ENCODE measurements at regions not wholly inside any gene's neighbourhood (a gene's known extent, or its start where the extent isn't known, plus 50 kb on each side); places are given as distances from the start of the nearest gene placed in this dataset.

DNA sequence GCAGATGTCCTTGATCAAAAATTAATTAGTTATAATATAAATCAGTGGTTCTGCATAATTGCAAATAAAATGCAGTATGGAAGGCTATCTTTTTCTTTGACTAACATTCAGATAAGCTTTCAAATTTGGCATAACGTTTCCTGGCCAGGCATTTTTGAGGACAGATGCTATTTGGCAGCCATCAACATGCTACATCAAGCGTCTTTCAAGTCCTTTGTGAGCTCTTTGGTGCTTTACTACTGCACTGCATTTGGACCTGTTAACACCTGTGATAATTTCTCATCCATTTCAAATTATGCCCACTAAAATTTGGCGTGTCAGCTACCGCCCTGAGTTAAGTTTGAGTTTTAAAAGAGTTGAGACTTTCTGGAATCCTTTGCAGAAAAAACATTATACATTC is 545.7 kb downstream of the STK39 start:
- Histone ChIP-seq H3K9me2 (no peaks in the 10 kb centered on the region), H4K20me1 (ENCODE audit: insufficient read depth) (no peaks in the 10 kb centered on the region), H3K9me3 (no peaks in the 10 kb centered on the region), H3K27me3 (ENCODE audit: insufficient read depth) (no peaks in the 10 kb centered on the region), H3K79me2 (ENCODE audit: insufficient read depth) (no peaks in the 10 kb centered on the region), H3K27ac (ENCODE audit: low read depth in 2 of 2, low read length in 1 of 2) (no peak overlapping the region), H3K9ac (no peak overlapping the region), H3F3A (replicated peaks; ENCODE audit: insufficient read depth) (no peaks in the 10 kb centered on the region), H3K36me3 (replicated peaks in 1 of 2; ENCODE audit: control insufficient read depth in 1 of 2, insufficient read depth in 2 of 2, low read length in 1 of 2) (no peaks in the 10 kb centered on the region), H3K4me3 (ENCODE audit: low read depth in 2 of 2, low read length in 1 of 2) (no peak overlapping the region), H3K4me1 (ENCODE audit: control insufficient read depth in 1 of 2, insufficient read depth in 2 of 2, low read depth in 1 of 2, low read length in 1 of 2) (no peaks in the 10 kb centered on the region), H2AFZ (ENCODE audit: low read depth) (no peak overlapping the region), H3K4me2 (no peak overlapping the region)
- no peak for DNase-seq
- POLR2A ChIA-PET: no interaction called here
- TF ChIP-seq RCOR1 (IDR thresholded peaks at IDR 0.05; ENCODE audit: low read length) (no peak), RXRA (IDR thresholded peaks at IDR 0.05; ENCODE audit: borderline replicate concordance, low read depth) (no peak), SMC3 (IDR thresholded peaks at IDR 0.05; ENCODE audit: low read depth, low read length) (no peak), NRF1 (IDR thresholded peaks at IDR 0.05; ENCODE audit: low read depth, low read length) (no peak), TCF12 (IDR thresholded peaks at IDR 0.05) (no peak), RFX5 (IDR thresholded peaks at IDR 0.05; ENCODE audit: low read length) (no peak), RAD21 (IDR thresholded peaks at IDR 0.05; ENCODE audit: low read length) (no peak), EZH2phosphoT487 (IDR thresholded peaks at IDR 0.05; ENCODE audit: borderline replicate concordance, low read depth) (no peak), MXI1 (IDR thresholded peaks at IDR 0.05; ENCODE audit: low read depth, low read length) (no peak), FOXM1 (IDR thresholded peaks at IDR 0.05; ENCODE audit: low read depth) (no peak), TEAD4 (IDR thresholded peaks at IDR 0.05; ENCODE audit: borderline replicate concordance, insufficient read depth) (no peak), JUND (IDR thresholded peaks at IDR 0.05) (no peak), ELF1 (IDR thresholded peaks at IDR 0.05) (no peak), SIN3A (IDR thresholded peaks at IDR 0.05; ENCODE audit: borderline replicate concordance, low read depth, low read length) (no peak)
- TF ChIP-seq, protein P1, sequence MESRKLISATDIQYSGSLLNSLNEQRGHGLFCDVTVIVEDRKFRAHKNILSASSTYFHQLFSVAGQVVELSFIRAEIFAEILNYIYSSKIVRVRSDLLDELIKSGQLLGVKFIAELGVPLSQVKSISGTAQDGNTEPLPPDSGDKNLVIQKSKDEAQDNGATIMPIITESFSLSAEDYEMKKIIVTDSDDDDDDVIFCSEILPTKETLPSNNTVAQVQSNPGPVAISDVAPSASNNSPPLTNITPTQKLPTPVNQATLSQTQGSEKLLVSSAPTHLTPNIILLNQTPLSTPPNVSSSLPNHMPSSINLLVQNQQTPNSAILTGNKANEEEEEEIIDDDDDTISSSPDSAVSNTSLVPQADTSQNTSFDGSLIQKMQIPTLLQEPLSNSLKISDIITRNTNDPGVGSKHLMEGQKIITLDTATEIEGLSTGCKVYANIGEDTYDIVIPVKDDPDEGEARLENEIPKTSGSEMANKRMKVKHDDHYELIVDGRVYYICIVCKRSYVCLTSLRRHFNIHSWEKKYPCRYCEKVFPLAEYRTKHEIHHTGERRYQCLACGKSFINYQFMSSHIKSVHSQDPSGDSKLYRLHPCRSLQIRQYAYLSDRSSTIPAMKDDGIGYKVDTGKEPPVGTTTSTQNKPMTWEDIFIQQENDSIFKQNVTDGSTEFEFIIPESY (IDR thresholded peaks at IDR 0.05; ENCODE audit: borderline replicate concordance, low read depth): no peak
- TF ChIP-seq, protein P2, sequence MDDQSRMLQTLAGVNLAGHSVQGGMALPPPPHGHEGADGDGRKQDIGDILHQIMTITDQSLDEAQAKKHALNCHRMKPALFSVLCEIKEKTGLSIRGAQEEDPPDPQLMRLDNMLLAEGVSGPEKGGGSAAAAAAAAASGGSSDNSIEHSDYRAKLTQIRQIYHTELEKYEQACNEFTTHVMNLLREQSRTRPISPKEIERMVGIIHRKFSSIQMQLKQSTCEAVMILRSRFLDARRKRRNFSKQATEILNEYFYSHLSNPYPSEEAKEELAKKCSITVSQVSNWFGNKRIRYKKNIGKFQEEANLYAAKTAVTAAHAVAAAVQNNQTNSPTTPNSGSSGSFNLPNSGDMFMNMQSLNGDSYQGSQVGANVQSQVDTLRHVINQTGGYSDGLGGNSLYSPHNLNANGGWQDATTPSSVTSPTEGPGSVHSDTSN (IDR thresholded peaks at IDR 0.05): no peak
- CTCF ChIA-PET: no interaction called here
- 66% methylated on average over 4 of the region's 4 CpGs for WGBS (ENCODE audit: low lambda C conversion rate)

DNA sequence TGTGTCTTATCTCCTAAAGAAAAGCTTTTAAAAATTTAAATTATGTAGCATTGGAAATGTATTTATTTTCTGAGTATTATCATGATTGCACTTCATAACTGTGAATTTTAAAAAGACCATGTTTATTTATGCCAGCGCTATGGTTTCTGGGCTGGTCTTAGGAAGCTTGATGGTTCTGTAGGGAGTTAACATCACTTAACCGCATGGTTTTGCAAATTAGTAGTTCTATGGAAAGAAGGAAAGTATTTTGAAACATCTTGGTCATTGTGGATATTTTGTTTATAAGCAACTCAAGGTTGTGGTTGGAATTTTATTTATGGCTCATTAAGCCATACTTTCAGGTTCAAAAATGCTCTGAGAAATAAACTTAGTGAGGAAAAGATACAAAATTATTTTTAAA is 549.4 kb downstream of the STK39 start:
- POLR2A ChIA-PET: no interaction called here
- Histone ChIP-seq H3K36me3 (replicated peaks in 1 of 2; ENCODE audit: control insufficient read depth in 1 of 2, insufficient read depth in 2 of 2, low read length in 1 of 2) (no peaks in the 10 kb centered on the region), H2AFZ (ENCODE audit: low read depth) (no peak overlapping the region), H3K27ac (ENCODE audit: low read depth in 2 of 2, low read length in 1 of 2) (no peak overlapping the region), H3F3A (replicated peaks; ENCODE audit: insufficient read depth) (no peaks in the 10 kb centered on the region), H4K20me1 (ENCODE audit: insufficient read depth) (no peaks in the 10 kb centered on the region), H3K9ac (no peak overlapping the region), H3K79me2 (ENCODE audit: insufficient read depth) (no peaks in the 10 kb centered on the region), H3K9me2 (no peaks in the 10 kb centered on the region), H3K4me1 (ENCODE audit: control insufficient read depth in 1 of 2, insufficient read depth in 2 of 2, low read depth in 1 of 2, low read length in 1 of 2) (no peaks in the 10 kb centered on the region), H3K4me2 (no peak overlapping the region), H3K9me3 (no peaks in the 10 kb centered on the region), H3K27me3 (ENCODE audit: insufficient read depth) (no peaks in the 10 kb centered on the region), H3K4me3 (ENCODE audit: low read depth in 2 of 2, low read length in 1 of 2) (no peak overlapping the region)
- WGBS (ENCODE audit: low lambda C conversion rate): 86% methylated on average over 2 of the region's 2 CpGs
- CTCF ChIA-PET: no interaction called here
- DNase-seq: no peak
- TF ChIP-seq RFX5 (IDR thresholded peaks at IDR 0.05; ENCODE audit: low read length) (no peak), EP300 (IDR thresholded peaks at IDR 0.05; ENCODE audit: borderline replicate concordance in 1 of 2, low read depth in 1 of 2, low read length in 1 of 2) (no peak)
- TF ChIP-seq, protein P3, sequence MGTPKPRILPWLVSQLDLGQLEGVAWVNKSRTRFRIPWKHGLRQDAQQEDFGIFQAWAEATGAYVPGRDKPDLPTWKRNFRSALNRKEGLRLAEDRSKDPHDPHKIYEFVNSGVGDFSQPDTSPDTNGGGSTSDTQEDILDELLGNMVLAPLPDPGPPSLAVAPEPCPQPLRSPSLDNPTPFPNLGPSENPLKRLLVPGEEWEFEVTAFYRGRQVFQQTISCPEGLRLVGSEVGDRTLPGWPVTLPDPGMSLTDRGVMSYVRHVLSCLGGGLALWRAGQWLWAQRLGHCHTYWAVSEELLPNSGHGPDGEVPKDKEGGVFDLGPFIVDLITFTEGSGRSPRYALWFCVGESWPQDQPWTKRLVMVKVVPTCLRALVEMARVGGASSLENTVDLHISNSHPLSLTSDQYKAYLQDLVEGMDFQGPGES (IDR thresholded peaks at IDR 0.05; ENCODE audit: low read depth, low read length): no peak

Data from SK-N-SH (cell line).